ENCODE measurements at regions not wholly inside any gene's neighbourhood (a gene's known extent, or its start where the extent isn't known, plus 50 kb on each side); places are given as distances from the start of the nearest gene placed in this dataset.

DNA sequence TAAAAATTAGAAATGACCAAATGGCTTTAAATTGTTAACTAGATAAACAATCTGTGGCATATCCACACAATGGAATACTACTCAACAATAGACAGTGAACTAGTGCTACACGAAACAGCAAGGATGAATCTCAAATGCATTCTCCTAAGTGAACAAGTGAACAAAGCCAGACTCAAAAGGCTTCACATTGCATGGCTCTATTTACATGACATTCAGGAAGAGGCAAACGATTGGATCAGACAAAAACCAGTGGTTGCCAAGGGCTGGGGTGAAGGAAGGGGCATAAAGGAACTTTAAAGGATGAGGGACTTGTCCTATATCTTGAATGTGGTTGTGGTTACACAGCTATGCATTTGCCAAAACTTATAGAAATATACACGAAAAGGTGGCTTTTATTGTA is 184.3 kb downstream of the RPIA start:
- RAD21 ChIA-PET (ENCODE audit: low non-redundant PET in 1 of 2, low total read pairs in 2 of 2, uncharacterized antibody in 2 of 2, unreplicated experiment in 2 of 2) = no interaction called here
- H2AFZ ChIP-seq (ENCODE audit: low read depth, low read length, poor library complexity, severe bottlenecking) = no peak overlapping the region
- DNase-seq (ENCODE audit: low read depth, low spot score) = no peak
- H3K79me2 ChIP-seq (ENCODE audit: insufficient read depth, low read length) = no peaks in the 10 kb centered on the region
- no peaks in the 10 kb centered on the region for H4K20me1 ChIP-seq (ENCODE audit: insufficient read depth)
- no peak overlapping the region for H3K4me3 ChIP-seq (replicated peaks in 1 of 2; ENCODE audit: low read depth in 1 of 2, low read length in 2 of 2)
- intact Hi-C loops (cut with micrococcal nuclease) = loop anchor here (10.0 kb wide), 1 partner anchor 269 kb away; no protein-coding TSS in a partner anchor
- no peaks in the 10 kb centered on the region for H3K4me1 ChIP-seq (ENCODE audit: control insufficient read depth in 1 of 2, insufficient read depth in 2 of 2, low read length in 2 of 2)
- no peak overlapping the region for H3K9ac ChIP-seq (ENCODE audit: low read length)
- H3K4me2 ChIP-seq (ENCODE audit: low read length) = no peak overlapping the region
- no peak overlapping the region for H3K27ac ChIP-seq (ENCODE audit: low read depth, low read length)
- no peaks in the 10 kb centered on the region for H3K9me3 ChIP-seq (ENCODE audit: control insufficient read depth in 1 of 2, insufficient read depth in 1 of 2, low read depth in 1 of 2, low read length in 2 of 2)
- CTCF ChIA-PET = no interaction called here
- TF ChIP-seq, protein P1, sequence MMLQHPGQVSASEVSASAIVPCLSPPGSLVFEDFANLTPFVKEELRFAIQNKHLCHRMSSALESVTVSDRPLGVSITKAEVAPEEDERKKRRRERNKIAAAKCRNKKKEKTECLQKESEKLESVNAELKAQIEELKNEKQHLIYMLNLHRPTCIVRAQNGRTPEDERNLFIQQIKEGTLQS (IDR thresholded peaks at IDR 0.05) = no peak
- TF ChIP-seq CEBPB (IDR thresholded peaks at IDR 0.05; ENCODE audit: low read depth) (no peak), RAD21 (IDR thresholded peaks at IDR 0.05; ENCODE audit: low read depth) (no peak), SIN3A (IDR thresholded peaks at IDR 0.05; ENCODE audit: low read depth) (no peak), TCF7L2 (IDR thresholded peaks at IDR 0.05; ENCODE audit: borderline replicate concordance, extremely low read depth, insufficient read depth, insufficient read length) (no peak), YY1 (IDR thresholded peaks at IDR 0.05; ENCODE audit: extremely low read depth, insufficient replicate concordance, low read depth, low read length) (no peak), JUND (IDR thresholded peaks at IDR 0.05) (no peak), ZNF274 (IDR thresholded peaks at IDR 0.05; ENCODE audit: low read depth, low read length) (no peak), ELF1 (IDR thresholded peaks at IDR 0.05; ENCODE audit: borderline replicate concordance, low read depth) (no peak), EZH2phosphoT487 (IDR thresholded peaks at IDR 0.05; ENCODE audit: borderline replicate concordance) (no peak)
- TF ChIP-seq, protein P2, sequence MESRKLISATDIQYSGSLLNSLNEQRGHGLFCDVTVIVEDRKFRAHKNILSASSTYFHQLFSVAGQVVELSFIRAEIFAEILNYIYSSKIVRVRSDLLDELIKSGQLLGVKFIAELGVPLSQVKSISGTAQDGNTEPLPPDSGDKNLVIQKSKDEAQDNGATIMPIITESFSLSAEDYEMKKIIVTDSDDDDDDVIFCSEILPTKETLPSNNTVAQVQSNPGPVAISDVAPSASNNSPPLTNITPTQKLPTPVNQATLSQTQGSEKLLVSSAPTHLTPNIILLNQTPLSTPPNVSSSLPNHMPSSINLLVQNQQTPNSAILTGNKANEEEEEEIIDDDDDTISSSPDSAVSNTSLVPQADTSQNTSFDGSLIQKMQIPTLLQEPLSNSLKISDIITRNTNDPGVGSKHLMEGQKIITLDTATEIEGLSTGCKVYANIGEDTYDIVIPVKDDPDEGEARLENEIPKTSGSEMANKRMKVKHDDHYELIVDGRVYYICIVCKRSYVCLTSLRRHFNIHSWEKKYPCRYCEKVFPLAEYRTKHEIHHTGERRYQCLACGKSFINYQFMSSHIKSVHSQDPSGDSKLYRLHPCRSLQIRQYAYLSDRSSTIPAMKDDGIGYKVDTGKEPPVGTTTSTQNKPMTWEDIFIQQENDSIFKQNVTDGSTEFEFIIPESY (IDR thresholded peaks at IDR 0.05; ENCODE audit: extremely low read depth, insufficient replicate concordance, low read length) = no peak
- no peak for ATAC-seq
- H3K27me3 ChIP-seq (ENCODE audit: insufficient read depth, low read length) = peaks cover 35% of the 10 kb centered on the region
- POLR2A ChIA-PET = no interaction called here
- BruUV-seq (replicated peaks) = no TSS peak
- no peaks in the 10 kb centered on the region for H3K36me3 ChIP-seq (ENCODE audit: control insufficient read depth in 1 of 2, insufficient read depth in 2 of 2, low read length in 2 of 2)
- H3K9me2 ChIP-seq (ENCODE audit: insufficient read depth) = no peaks in the 10 kb centered on the region

Data from HCT116 (cell line).